ENCODE measurements at regions not wholly inside any gene's neighbourhood (a gene's known extent, or its start where the extent isn't known, plus 50 kb on each side); places are given as distances from the start of the nearest gene placed in this dataset.

DNA sequence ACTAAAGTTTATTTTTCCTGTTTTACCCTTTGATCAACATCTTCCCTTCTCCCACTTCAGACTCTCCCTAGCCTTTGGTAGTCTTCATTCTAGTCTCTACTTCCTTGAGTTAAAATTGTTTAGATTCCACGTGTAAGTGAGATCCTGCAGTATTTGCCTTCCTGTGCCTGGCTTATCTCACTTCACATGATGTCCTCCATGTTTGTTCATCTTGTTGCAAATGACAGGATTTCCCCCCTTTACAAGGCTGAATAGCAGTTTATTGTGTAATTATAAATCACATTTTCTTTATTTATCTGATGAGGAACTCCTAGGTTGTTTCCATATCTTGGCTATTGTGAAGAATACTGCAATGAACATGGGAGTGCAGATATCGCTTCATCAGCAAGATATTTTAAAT, 461.7 kb downstream of the CHSY3 start:
- no peaks in the 10 kb centered on the region for H3K4me1 ChIP-seq (ENCODE audit: control insufficient read depth in 1 of 2, insufficient read depth in 2 of 2, low read depth in 1 of 2, low read length in 1 of 2)
- no peak overlapping the region for H3K4me2 ChIP-seq
- TF ChIP-seq TAF1 (IDR thresholded peaks at IDR 0.05; ENCODE audit: borderline replicate concordance, low read depth, low read length) = no peak
- TF ChIP-seq TCF12 (IDR thresholded peaks at IDR 0.05) = no peak
- no peak for TF ChIP-seq EP300 (IDR thresholded peaks at IDR 0.05; ENCODE audit: borderline replicate concordance in 1 of 2, low read depth in 1 of 2, low read length in 1 of 2)
- TF ChIP-seq RCOR1 (IDR thresholded peaks at IDR 0.05; ENCODE audit: low read length) = no peak
- no peak for TF ChIP-seq REST (IDR thresholded peaks at IDR 0.05; ENCODE audit: low read depth, low read length)
- no peak for TF ChIP-seq POLR2AphosphoS5 (IDR thresholded peaks at IDR 0.05; ENCODE audit: low read depth, low read length)
- no peak for TF ChIP-seq USF2 (IDR thresholded peaks at IDR 0.05; ENCODE audit: borderline replicate concordance, low read depth, low read length)
- no peak for TF ChIP-seq FOXM1 (IDR thresholded peaks at IDR 0.05; ENCODE audit: low read depth)
- no peak for TF ChIP-seq RXRA (IDR thresholded peaks at IDR 0.05; ENCODE audit: borderline replicate concordance, low read depth)
- TF ChIP-seq FOXJ3 (CRISPR knock-in tag; IDR thresholded peaks at IDR 0.05) = no peak
- TF ChIP-seq FOSL2 (IDR thresholded peaks at IDR 0.05; ENCODE audit: borderline replicate concordance, low read depth) = no peak
- TF ChIP-seq CHD2 (IDR thresholded peaks at IDR 0.05; ENCODE audit: low read length, partially characterized antibody) = no peak
- no peak for TF ChIP-seq TEAD4 (IDR thresholded peaks at IDR 0.05; ENCODE audit: borderline replicate concordance, insufficient read depth)
- no peak for TF ChIP-seq NRF1 (IDR thresholded peaks at IDR 0.05; ENCODE audit: low read depth, low read length)
- TF ChIP-seq EZH2phosphoT487 (IDR thresholded peaks at IDR 0.05; ENCODE audit: borderline replicate concordance, low read depth) = no peak
- TF ChIP-seq NFIC (IDR thresholded peaks at IDR 0.05; ENCODE audit: borderline replicate concordance) = no peak
- TF ChIP-seq RFX5 (IDR thresholded peaks at IDR 0.05; ENCODE audit: low read length) = no peak
- TF ChIP-seq, protein P1, sequence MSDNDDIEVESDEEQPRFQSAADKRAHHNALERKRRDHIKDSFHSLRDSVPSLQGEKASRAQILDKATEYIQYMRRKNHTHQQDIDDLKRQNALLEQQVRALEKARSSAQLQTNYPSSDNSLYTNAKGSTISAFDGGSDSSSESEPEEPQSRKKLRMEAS (IDR thresholded peaks at IDR 0.05; ENCODE audit: low read depth) = no peak
- no peaks in the 10 kb centered on the region for H3K9me2 ChIP-seq
- H3K9ac ChIP-seq = no peak overlapping the region
- 8% methylated on average over 2 of the region's 2 CpGs for WGBS (ENCODE audit: low lambda C conversion rate)
- H3K4me3 ChIP-seq (ENCODE audit: low read depth in 2 of 2, low read length in 1 of 2) = no peak overlapping the region
- H3K27me3 ChIP-seq (ENCODE audit: insufficient read depth) = no peaks in the 10 kb centered on the region
- H3K79me2 ChIP-seq (ENCODE audit: insufficient read depth) = no peaks in the 10 kb centered on the region
- POLR2A ChIA-PET = no interaction called here
- H4K20me1 ChIP-seq (ENCODE audit: insufficient read depth) = no peaks in the 10 kb centered on the region
- no peak overlapping the region for H3K27ac ChIP-seq (ENCODE audit: low read depth in 2 of 2, low read length in 1 of 2)
- H2AFZ ChIP-seq (ENCODE audit: low read depth) = no peak overlapping the region
- CTCF ChIA-PET = no interaction called here
- H3K36me3 ChIP-seq (replicated peaks in 1 of 2; ENCODE audit: control insufficient read depth in 1 of 2, insufficient read depth in 2 of 2, low read length in 1 of 2) = no peaks in the 10 kb centered on the region
- DNase-seq = no peak
- H3K9me3 ChIP-seq = no peaks in the 10 kb centered on the region
- H3F3A ChIP-seq (replicated peaks; ENCODE audit: insufficient read depth) = no peaks in the 10 kb centered on the region
